HepG2 (cell line): ENCODE measurements at regions not wholly inside any gene's neighbourhood (a gene's known extent, or its start where the extent isn't known, plus 50 kb on each side); places are given as distances from the start of the nearest gene placed in this dataset.

Experiments
- ATAC-seq: fragments of 200-7000 bp; cut with Tn5 transposase; 3 replicates; pipeline ENCODE4 v1.9.1; 2020; ENCODE audit warnings: mild to moderate bottlenecking, moderate library complexity
- BruUV-seq: library from RNA; stranded (reverse); fragments of 400-500 nt; replicated peaks from 2 replicates; lab custom pipeline; 2021; lab: Mats Ljungman, UMichigan
- CTCF ChIA-PET: fragments of 300-600 bp; formaldehyde crosslinking; extraction: SDS; loops from one replicate; lab custom pipeline; 2021; ENCODE audit warnings: low total read pairs, inconsistent platforms, low intra/inter-chr PET ratio; lab: Yijun Ruan, JAX
- POLR2A ChIA-PET: fragments of 350-600 bp; sonication (Branson Sonifier 250); formaldehyde crosslinking; loops from one replicate; lab custom pipeline; 2020; ENCODE audit warnings: antibody characterized with exemption, inconsistent platforms; lab: Yijun Ruan, JAX
- DNase-seq: peaks from one replicate; pipeline ENCODE4 v3.0.0-alpha.2; 2015; ENCODE audit warnings: low spot score
- FAIRE-seq: peaks from 3 replicates; lab custom pipeline; 2011; peaks lifted over from hg19 to GRCh38; lab: Jason Lieb, UNC
- H2AFZ ChIP-seq: one replicate; pipeline ENCODE4 v1.6.1; 2011; ENCODE audit warnings: low read length, inconsistent platforms
- H3K27ac ChIP-seq: fragments of 300-600 bp; 3 replicates; pipeline ENCODE4 v1.8.0; 2011; ENCODE audit warnings: mixed run types, mild to moderate bottlenecking, mixed read lengths, low read length, inconsistent platforms; ENCODE audit not compliant: insufficient read depth; ENCODE audit errors: extremely low read length
- H3K27me3 ChIP-seq, 2 experiments: fragments of 200-600 bp in 1 of 2; 2 replicates in 1 of 2; 3 replicates in 1 of 2; pipeline versions ENCODE4 v1.6.0 to v1.8.0; 2011; ENCODE audit warnings: low read length in 2 of 2, mild to moderate bottlenecking in 2 of 2, moderate library complexity in 2 of 2, inconsistent platforms in 1 of 2; ENCODE audit not compliant: insufficient read depth in 2 of 2, control insufficient read depth in 1 of 2
- H3K36me3 ChIP-seq, 2 experiments: fragments of 200-600 bp in 1 of 2; replicated peaks in 1 of 2; 2 replicates in 1 of 2; 3 replicates in 1 of 2; pipeline versions ENCODE4 v1.5.1 to v1.8.0; 2011; ENCODE audit warnings: low read length in 2 of 2, inconsistent platforms in 1 of 2; ENCODE audit not compliant: insufficient read depth in 2 of 2, control insufficient read depth in 1 of 2
- H3K4me1 ChIP-seq: 2 replicates; pipeline ENCODE4 v1.5.1; 2012; ENCODE audit warnings: low read length, inconsistent platforms; ENCODE audit not compliant: insufficient read depth
- H3K4me2 ChIP-seq: 2 replicates; pipeline ENCODE4 v1.6.0; 2011; ENCODE audit warnings: low read depth, low read length, inconsistent platforms
- H3K4me3 ChIP-seq, 3 experiments: fragments of 200-600 bp in 1 of 3; sonication (generic), shearing (Covaris generic) in 1 of 3; replicated peaks in 1 of 3; 2 replicates each; pipeline ENCODE4 v1.5.1; 2011 to 2016; ENCODE audit warnings: low read length in 3 of 3, inconsistent platforms in 2 of 3, low read depth in 2 of 3, mild to moderate bottlenecking in 2 of 3, control low read depth in 1 of 3, mixed read lengths in 1 of 3; ENCODE audit not compliant: insufficient read depth in 1 of 3
- H3K79me2 ChIP-seq: one replicate; pipeline ENCODE4 v1.6.1; 2011; ENCODE audit warnings: low read length, inconsistent platforms; ENCODE audit not compliant: insufficient read depth
- H3K9ac ChIP-seq: 2 replicates; pipeline ENCODE4 v1.6.0; 2011; ENCODE audit warnings: mild to moderate bottlenecking, low read depth, low read length, inconsistent platforms; ENCODE audit not compliant: insufficient read depth
- H3K9me3 ChIP-seq: 2 replicates; pipeline ENCODE4 v1.5.1; 2012; ENCODE audit warnings: mild to moderate bottlenecking, low read length
- H4K20me1 ChIP-seq: 2 replicates; pipeline ENCODE4 v1.6.0; 2011; ENCODE audit warnings: inconsistent platforms, mild to moderate bottlenecking, low read length, moderate library complexity; ENCODE audit not compliant: insufficient read depth
- ATF5 ChIP-seq: sonication (generic); formaldehyde crosslinking; IDR thresholded peaks from 2 replicates; pipeline ENCODE4 v1.4.0; 2020; ENCODE audit warnings: mild to moderate bottlenecking, low read depth, missing genetic modification reagents
- ETS1 ChIP-seq: sonication (generic); formaldehyde crosslinking; IDR thresholded peaks from 2 replicates; pipeline ENCODE4 v1.4.0; 2020; ENCODE audit warnings: missing genetic modification reagents
- ZEB1 ChIP-seq: IDR thresholded peaks from 2 replicates; pipeline ENCODE4 v1.6.1; 2012; ENCODE audit warnings: mild to moderate bottlenecking, low read depth, inconsistent platforms; ENCODE audit not compliant: insufficient replicate concordance
- ZFP62 ChIP-seq: sonication (generic); formaldehyde crosslinking; IDR thresholded peaks from 2 replicates; pipeline ENCODE4 v1.4.0; 2020; ENCODE audit warnings: missing genetic modification reagents
- ZSCAN30 ChIP-seq: sonication (generic); formaldehyde crosslinking; IDR thresholded peaks from 2 replicates; pipeline ENCODE4 v1.5.0; 2020; ENCODE audit warnings: mild to moderate bottlenecking, missing genetic modification reagents
- WGBS: methylation state at CpG from one replicate; pipeline ENCODE4 v1.1.6; 2017; ENCODE audit warnings: low lambda C conversion rate; 5-methylcytosine and 5-hydroxymethylcytosine counted together
- in situ Hi-C: cut with HindIII; loops from 2 replicates; pipeline ENCODE4 v1.10.0; 2017; ENCODE audit warnings: low pct_unique_long_range_greater_than_20kb; ENCODE audit not compliant: extremely low pct_ligation_motif_present
- intact Hi-C: fragments of 100-400 bp; cut with micrococcal nuclease; formaldehyde crosslinking; loops from one replicate; pipeline ENCODE4 v1.10.0; 2022; ENCODE audit not compliant: unreplicated experiment

- BruUV-seq = no TSS peak
- Histone ChIP-seq H2AFZ (no peak overlapping the region), H4K20me1 (no peaks in the 10 kb centered on the region), H3K27me3 (no peaks in the 10 kb centered on the region), H3K9me3 (no peaks in the 10 kb centered on the region), H3K79me2 (no peaks in the 10 kb centered on the region), H3K4me3 (no peak overlapping the region), H3K9ac (no peak overlapping the region), H3K4me2 (no peak overlapping the region), H3K36me3 (no peaks in the 10 kb centered on the region), H3K4me1 (no peaks in the 10 kb centered on the region), H3K27ac (no peak overlapping the region)
- ATAC-seq = no peak
- FAIRE-seq = no peak
- no peak for DNase-seq
- TF ChIP-seq ZEB1 (no peak), ZSCAN30 (CRISPR knock-in tag) (no peak), ATF5 (CRISPR knock-in tag) (no peak), ZFP62 (CRISPR knock-in tag) (no peak), ETS1 (CRISPR knock-in tag) (no peak)
- intact Hi-C loops (no loop called here), in situ Hi-C loops (no loop called here)
- POLR2A ChIA-PET = no interaction called here
- WGBS = 14% methylated on average over 6 of the region's 6 CpGs
- CTCF ChIA-PET = no interaction called here
Measured at GRCh38 chr13:107238262-107238981, 670.5 kb upstream of the ARGLU1 start.
